K562 (cell line): ENCODE measurements at regions not wholly inside any gene's neighbourhood (a gene's known extent, or its start where the extent isn't known, plus 50 kb on each side); places are given as distances from the start of the nearest gene placed in this dataset.

ENCODE experiments used
- CHD2 ChIP-seq: IDR thresholded peaks from 2 replicates; pipeline ENCODE4 v1.6.1; 2011; ENCODE audit warnings: low read depth, low read length
- ERF ChIP-seq: fragments of 450-650 bp; formaldehyde crosslinking; IDR thresholded peaks from 2 replicates; pipeline ENCODE4 v1.4.0; 2020; ENCODE audit warnings: mild to moderate bottlenecking, mixed read lengths
- EZH2 ChIP-seq: IDR thresholded peaks from 2 replicates; pipeline ENCODE4 v1.6.1; 2012; ENCODE audit warnings: low read depth, mild to moderate bottlenecking, inconsistent platforms, low read length, borderline replicate concordance
- HCFC1 ChIP-seq: IDR thresholded peaks from 2 replicates; pipeline ENCODE4 v1.6.1; 2012; ENCODE audit warnings: low read depth, low read length, improper control_type of control experiment
- JUND ChIP-seq, 2 experiments: IDR thresholded peaks; 2 replicates in 1 of 2; 3 replicates in 1 of 2; pipeline ENCODE4 v1.6.1; 2011; ENCODE audit warnings: borderline replicate concordance in 2 of 2, low read depth in 2 of 2, low read length in 2 of 2, improper control_type of control experiment in 1 of 2, missing biosample characterization in 1 of 2, missing genetic modification characterization in 1 of 2, missing genetic modification reagents in 1 of 2
- RBM17 ChIP-seq: fragments of 200-400 bp; formaldehyde crosslinking; IDR thresholded peaks from 2 replicates; pipeline ENCODE4 v1.6.1; 2017; ENCODE audit warnings: low read depth, mild to moderate bottlenecking, low read length, borderline replicate concordance
- RFX5 ChIP-seq: IDR thresholded peaks from 2 replicates; pipeline ENCODE4 v1.6.1; 2011; ENCODE audit warnings: low read depth, mild to moderate bottlenecking, improper control_type of control experiment, low read length
- YBX1 ChIP-seq: fragments of 450-650 bp; IDR thresholded peaks from 2 replicates; pipeline ENCODE4 v1.7.1; 2016; ENCODE audit warnings: mild to moderate bottlenecking
- ZNF143 ChIP-seq: sonication (generic); formaldehyde crosslinking; IDR thresholded peaks from 2 replicates; pipeline ENCODE4 v1.9.0; 2022; ENCODE audit warnings: mild to moderate bottlenecking, missing genetic modification reagents
- TF ChIP-seq, protein P1 (sequence below), 3 experiments: fragments of 200-800 bp in 1 of 3; sonication (Bioruptor generic) in 1 of 3; sonication (generic) in 1 of 3; formaldehyde crosslinking in 1 of 3; IDR thresholded peaks; 2 replicates each; pipeline versions ENCODE4 v1.6.1 to v1.8.0; 2016 to 2022; ENCODE audit warnings: mild to moderate bottlenecking in 2 of 3, missing compliant biosample characterization in 2 of 3, missing genetic modification characterization in 2 of 3, missing genetic modification reagents in 1 of 3

GRCh38 chr16:49201118-49201517 lies 80.5 kb downstream of the CBLN1 start:
- no peak for TF ChIP-seq EZH2
- no peak for TF ChIP-seq ERF (CRISPR knock-in tag)
- no peak for TF ChIP-seq JUND (IDR thresholded peaks at IDR 0.05; ENCODE audit: borderline replicate concordance, low read depth, low read length)
- no peak for TF ChIP-seq JUND (tag; IDR thresholded peaks at IDR 0.05; ENCODE audit: borderline replicate concordance, low read depth, low read length)
- TF ChIP-seq YBX1 = no peak
- TF ChIP-seq, protein P1, sequence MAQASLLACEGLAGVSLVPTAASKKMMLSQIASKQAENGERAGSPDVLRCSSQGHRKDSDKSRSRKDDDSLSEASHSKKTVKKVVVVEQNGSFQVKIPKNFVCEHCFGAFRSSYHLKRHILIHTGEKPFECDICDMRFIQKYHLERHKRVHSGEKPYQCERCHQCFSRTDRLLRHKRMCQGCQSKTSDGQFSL (CRISPR knock-in tag; IDR thresholded peaks at IDR 0.05) = no peak
- TF ChIP-seq, protein P1 (tag; IDR thresholded peaks at IDR 0.05) = no peak
- no peak for TF ChIP-seq ZNF143 (CRISPR knock-in tag)
- no peak for TF ChIP-seq CHD2
- TF ChIP-seq RBM17 = no peak
- no peak for TF ChIP-seq RFX5
- TF ChIP-seq HCFC1 = no peak
